Muscle of leg (tissue), 3 donors: ENCODE measurements at regions not wholly inside any gene's neighbourhood (a gene's known extent, or its start where the extent isn't known, plus 50 kb on each side); places are given as distances from the start of the nearest gene placed in this dataset.

ENCODE experiments used
- DNase-seq: peaks from one replicate; pipeline ENCODE4 v3.0.0; 2013
- H3K27ac ChIP-seq: one replicate; pipeline ENCODE4 v1.5.1; 2013; ENCODE audit warnings: mild to moderate bottlenecking, low read length, control low read depth
- H3K27me3 ChIP-seq: one replicate; pipeline ENCODE4 v1.6.1; 2013; ENCODE audit warnings: low read length; ENCODE audit not compliant: control insufficient read depth, insufficient read depth
- H3K36me3 ChIP-seq: one replicate; pipeline ENCODE4 v1.6.1; 2013; ENCODE audit warnings: low read length; ENCODE audit not compliant: control insufficient read depth, insufficient read depth
- H3K4me1 ChIP-seq: one replicate; pipeline ENCODE4 v1.6.1; 2013; ENCODE audit warnings: low read length; ENCODE audit not compliant: control insufficient read depth, insufficient read depth
- H3K4me3 ChIP-seq: one replicate; pipeline ENCODE4 v1.5.1; 2013; ENCODE audit warnings: low read length, control low read depth
- H3K9me3 ChIP-seq: replicated peaks from 2 replicates; pipeline ENCODE4 v1.6.1; 2013; ENCODE audit warnings: low read depth, low read length; ENCODE audit not compliant: control insufficient read depth
- WGBS: methylation state at CpG from one replicate; pipeline ENCODE4 v1.1.5; 2013; ENCODE audit warnings: missing lambda C conversion rate; ENCODE audit not compliant: insufficient coverage; 5-methylcytosine and 5-hydroxymethylcytosine counted together

- WGBS = 28% methylated on average over 2 of the region's 2 CpGs
Measured at GRCh38 chr15:57820119-57820518, 113.6 kb downstream of the POLR2M start.

GRCh38 chr15:57821826-57822225 is 115.3 kb downstream of the POLR2M start:
- Histone ChIP-seq H3K9me3 (no peaks in the 10 kb centered on the region), H3K27me3 (no peaks in the 10 kb centered on the region), H3K27ac (no peak overlapping the region), H3K36me3 (no peaks in the 10 kb centered on the region), H3K4me3 (no peak overlapping the region), H3K4me1 (peaks cover 4% of the 10 kb centered on the region)
- no peak for DNase-seq
- no CpG with 5 or more reads among the region's 2 CpGs for WGBS

More at GRCh38 chr15:57820119-57820518, 113.6 kb downstream of the POLR2M start:
- no peaks in the 10 kb centered on the region for H3K27me3 ChIP-seq
- H3K9me3 ChIP-seq = no peaks in the 10 kb centered on the region
- peak; percentile 38 for DNase-seq
- H3K4me1 ChIP-seq = peaks cover 4% of the 10 kb centered on the region
- H3K4me3 ChIP-seq = no peak overlapping the region
- H3K27ac ChIP-seq = no peak overlapping the region
- no peaks in the 10 kb centered on the region for H3K36me3 ChIP-seq

GRCh38 chr15:57823325-57823882 is 116.9 kb downstream of the POLR2M start:
- H3K27ac ChIP-seq = no peak overlapping the region
- H3K36me3 ChIP-seq = no peaks in the 10 kb centered on the region
- no peaks in the 10 kb centered on the region for H3K27me3 ChIP-seq
- no peak overlapping the region for H3K4me3 ChIP-seq
- H3K4me1 ChIP-seq = peaks cover 4% of the 10 kb centered on the region
- DNase-seq = no peak
- 94% methylated on average over 3 of the region's 6 CpGs for WGBS
- H3K9me3 ChIP-seq = no peaks in the 10 kb centered on the region

- Histone ChIP-seq H3K4me1 (peaks cover 4% of the 10 kb centered on the region), H3K27ac (no peak overlapping the region)
- WGBS = 100% methylated on average over 2 of the region's 3 CpGs
Measured at GRCh38 chr15:57824186-57824585, 117.7 kb downstream of the POLR2M start.

GRCh38 chr15:57827021-57827420 is 120.5 kb downstream of the POLR2M start:
- no peaks in the 10 kb centered on the region for H3K36me3 ChIP-seq
- H3K27ac ChIP-seq = no peak overlapping the region
- no peak overlapping the region for H3K4me3 ChIP-seq
- no peaks in the 10 kb centered on the region for H3K9me3 ChIP-seq
- 94% methylated on average over 3 of the region's 5 CpGs for WGBS
- no peak for DNase-seq
- no peaks in the 10 kb centered on the region for H3K27me3 ChIP-seq
- no peaks in the 10 kb centered on the region for H3K4me1 ChIP-seq

More at GRCh38 chr15:57824186-57824585, 117.7 kb downstream of the POLR2M start:
- Histone ChIP-seq H3K36me3 (no peaks in the 10 kb centered on the region), H3K4me3 (no peak overlapping the region), H3K9me3 (no peaks in the 10 kb centered on the region), H3K27me3 (no peaks in the 10 kb centered on the region)
- no peak for DNase-seq

- Histone ChIP-seq H3K9me3 (no peaks in the 10 kb centered on the region), H3K4me3 (no peak overlapping the region), H3K36me3 (no peaks in the 10 kb centered on the region), H3K4me1 (no peaks in the 10 kb centered on the region), H3K27me3 (no peaks in the 10 kb centered on the region), H3K27ac (no peak overlapping the region)
- 40% methylated on average over 1 of the region's 2 CpGs for WGBS
- DNase-seq = no peak
Measured at GRCh38 chr15:57827971-57828370, 121.5 kb downstream of the POLR2M start.

GRCh38 chr15:57832183-57832582 is 125.7 kb downstream of the POLR2M start:
- Histone ChIP-seq H3K4me3 (no peak overlapping the region), H3K9me3 (no peaks in the 10 kb centered on the region), H3K4me1 (no peaks in the 10 kb centered on the region), H3K27me3 (no peaks in the 10 kb centered on the region), H3K27ac (no peak overlapping the region), H3K36me3 (no peaks in the 10 kb centered on the region)
- no CpG with 5 or more reads among the region's 1 CpG for WGBS
- DNase-seq = no peak

GRCh38 chr15:57835119-57835518 is 128.6 kb downstream of the POLR2M start:
- Histone ChIP-seq H3K9me3 (no peaks in the 10 kb centered on the region), H3K4me3 (no peak overlapping the region), H3K27ac (no peak overlapping the region), H3K27me3 (no peaks in the 10 kb centered on the region), H3K36me3 (no peaks in the 10 kb centered on the region), H3K4me1 (no peaks in the 10 kb centered on the region)
- no CpG with 5 or more reads among the region's 3 CpGs for WGBS
- DNase-seq = no peak

- WGBS = 60% methylated on average over 2 of the region's 5 CpGs
- Histone ChIP-seq H3K27me3 (no peaks in the 10 kb centered on the region), H3K4me3 (no peak overlapping the region), H3K9me3 (no peaks in the 10 kb centered on the region), H3K4me1 (no peaks in the 10 kb centered on the region), H3K27ac (no peak overlapping the region), H3K36me3 (no peaks in the 10 kb centered on the region)
- DNase-seq = no peak
Measured at GRCh38 chr15:57849317-57849716, 142.8 kb downstream of the POLR2M start.

GRCh38 chr15:57854531-57854930 is 148.0 kb downstream of the POLR2M start:
- Histone ChIP-seq H3K36me3 (no peaks in the 10 kb centered on the region), H3K27me3 (no peaks in the 10 kb centered on the region), H3K4me3 (no peak overlapping the region), H3K9me3 (no peaks in the 10 kb centered on the region), H3K27ac (no peak overlapping the region), H3K4me1 (peaks cover 2% of the 10 kb centered on the region)
- DNase-seq = peak; percentile 91

- DNase-seq = no peak
- no peak overlapping the region for H3K27ac ChIP-seq
- WGBS = no CpG with 5 or more reads among the region's 1 CpG
- no peaks in the 10 kb centered on the region for H3K9me3 ChIP-seq
- H3K36me3 ChIP-seq = no peaks in the 10 kb centered on the region
- peaks cover 2% of the 10 kb centered on the region for H3K4me1 ChIP-seq
- H3K4me3 ChIP-seq = no peak overlapping the region
- no peaks in the 10 kb centered on the region for H3K27me3 ChIP-seq
Measured at GRCh38 chr15:57857871-57858270, 151.4 kb downstream of the POLR2M start.
